ENCODE measurements at regions not wholly inside any gene's neighbourhood (a gene's known extent, or its start where the extent isn't known, plus 50 kb on each side); places are given as distances from the start of the nearest gene placed in this dataset.

- Mint-ChIP-seq H3K36me3 (no peaks in the 10 kb centered on the region), H3K4me1 (no peaks in the 10 kb centered on the region), H3K27ac (no peak overlapping the region), H3K27me3 (no peaks in the 10 kb centered on the region), H3K4me3 (no peak overlapping the region), H3K9me3 (peaks cover 5% of the 10 kb centered on the region)
Measured at GRCh38 chr2:223107825-223108224, 55.8 kb downstream of the KCNE4 start.

DNA sequence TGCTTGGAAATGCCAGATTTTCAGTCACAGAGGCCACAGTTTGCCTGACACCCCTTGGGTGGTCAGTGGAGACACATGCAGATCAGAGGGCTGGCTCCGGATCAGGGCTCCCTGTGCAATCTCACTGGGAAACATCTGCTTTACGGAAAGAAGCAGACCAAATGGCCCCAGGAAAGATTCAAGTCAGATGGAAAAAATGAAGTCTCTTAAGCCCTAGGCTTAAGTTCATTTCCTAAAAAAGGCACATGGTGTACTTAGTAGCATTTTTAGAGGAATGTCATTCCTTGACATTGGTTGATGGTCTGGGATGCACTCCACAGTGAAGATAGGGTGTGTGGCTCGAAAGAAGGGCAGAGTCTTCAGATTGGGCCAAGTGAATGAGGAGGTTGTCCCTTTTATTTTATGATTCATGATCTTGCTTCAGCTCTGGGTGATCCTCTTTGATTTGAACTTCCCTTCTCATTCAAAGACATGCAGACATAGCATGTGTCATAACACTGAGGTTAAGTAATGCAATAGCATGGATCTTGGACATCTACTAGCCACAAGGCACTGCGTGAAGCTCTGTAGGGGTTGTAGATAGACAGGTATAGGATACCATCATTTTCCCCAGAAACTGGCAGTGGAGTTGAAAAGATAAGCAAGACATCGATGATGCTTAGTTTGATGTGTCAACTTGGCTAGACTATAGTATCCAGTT is 56.5 kb downstream of the KCNE4 start:
- peaks cover 2% of the 10 kb centered on the region for H3K27me3 Mint-ChIP-seq

GRCh38 chr2:223109341-223109740 is 57.4 kb downstream of the KCNE4 start:
- Mint-ChIP-seq H3K36me3 (no peaks in the 10 kb centered on the region), H3K4me3 (no peak overlapping the region), H3K9me3 (peaks cover 5% of the 10 kb centered on the region), H3K4me1 (no peaks in the 10 kb centered on the region), H3K27ac (no peak overlapping the region), H3K27me3 (peaks cover 2% of the 10 kb centered on the region)

More for the DNA sequence above, 56.5 kb downstream of the KCNE4 start:
- Mint-ChIP-seq H3K36me3 (no peaks in the 10 kb centered on the region), H3K9me3 (peaks cover 5% of the 10 kb centered on the region), H3K4me1 (no peaks in the 10 kb centered on the region), H3K27ac (no peak overlapping the region), H3K4me3 (no peak overlapping the region)

DNA sequence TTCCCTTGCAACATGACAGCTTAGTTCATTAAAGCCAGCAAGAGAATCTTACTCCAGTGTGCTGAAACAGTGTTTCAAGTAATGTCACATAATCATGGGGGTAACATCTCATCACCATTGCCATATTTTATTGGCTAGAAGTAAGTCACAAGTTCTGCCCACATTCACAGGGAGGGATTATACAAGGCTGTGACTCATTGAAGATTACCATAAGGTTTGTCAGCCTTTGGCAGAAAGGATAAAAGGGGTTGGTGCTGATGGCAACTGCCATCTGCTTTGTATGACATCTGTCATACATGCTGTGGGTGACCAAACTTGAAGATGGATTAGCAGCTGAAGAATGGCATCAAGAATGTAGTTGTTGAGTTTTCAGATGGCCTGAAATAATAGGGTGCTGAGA is 61.2 kb downstream of the KCNE4 start:
- no peaks in the 10 kb centered on the region for H3K36me3 Mint-ChIP-seq
- H3K4me1 Mint-ChIP-seq, result no peaks in the 10 kb centered on the region
- H3K27me3 Mint-ChIP-seq, result peaks cover 2% of the 10 kb centered on the region
- no peak overlapping the region for H3K27ac Mint-ChIP-seq
- H3K4me3 Mint-ChIP-seq, result no peak overlapping the region
- peaks cover 5% of the 10 kb centered on the region for H3K9me3 Mint-ChIP-seq

DNA sequence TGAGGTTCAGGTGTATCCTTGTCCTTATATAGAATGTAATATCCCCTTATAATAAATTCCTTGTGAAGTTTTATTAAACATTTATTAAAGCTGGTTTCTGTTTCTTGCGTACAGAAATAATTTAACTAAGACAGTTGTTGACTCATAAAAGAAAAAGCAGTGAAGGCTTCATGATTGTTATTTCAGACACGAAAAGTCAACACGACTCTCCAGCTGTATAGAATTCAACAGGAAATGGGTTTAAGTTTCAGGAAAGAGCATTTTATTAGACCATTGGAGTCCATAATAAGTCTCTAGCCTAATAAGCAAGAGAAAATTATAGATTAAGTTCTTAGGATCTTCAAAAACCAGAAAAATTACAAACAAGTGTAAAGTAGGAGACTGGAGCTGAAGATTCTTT is 62.2 kb downstream of the KCNE4 start:
- H3K27me3 Mint-ChIP-seq, result peaks cover 2% of the 10 kb centered on the region
- no peaks in the 10 kb centered on the region for H3K4me1 Mint-ChIP-seq
- peaks cover 5% of the 10 kb centered on the region for H3K9me3 Mint-ChIP-seq
- H3K4me3 Mint-ChIP-seq, result no peak overlapping the region
- H3K36me3 Mint-ChIP-seq, result no peaks in the 10 kb centered on the region
- no peak overlapping the region for H3K27ac Mint-ChIP-seq

GRCh38 chr2:223114917-223115316 is 62.9 kb downstream of the KCNE4 start:
- H3K9me3 Mint-ChIP-seq, result peaks cover 5% of the 10 kb centered on the region
- no peak overlapping the region for H3K4me3 Mint-ChIP-seq
- no peaks in the 10 kb centered on the region for H3K36me3 Mint-ChIP-seq
- H3K27ac Mint-ChIP-seq, result no peak overlapping the region
- no peaks in the 10 kb centered on the region for H3K4me1 Mint-ChIP-seq
- H3K27me3 Mint-ChIP-seq, result peaks cover 2% of the 10 kb centered on the region

GRCh38 chr2:223117533-223117932 is 65.5 kb downstream of the KCNE4 start:
- Mint-ChIP-seq H3K27ac (no peak overlapping the region), H3K9me3 (no peaks in the 10 kb centered on the region), H3K4me3 (no peak overlapping the region), H3K36me3 (no peaks in the 10 kb centered on the region), H3K4me1 (no peaks in the 10 kb centered on the region), H3K27me3 (peaks cover 3% of the 10 kb centered on the region)

- Mint-ChIP-seq H3K36me3 (no peaks in the 10 kb centered on the region), H3K9me3 (no peaks in the 10 kb centered on the region), H3K4me1 (no peaks in the 10 kb centered on the region), H3K4me3 (no peak overlapping the region), H3K27ac (no peak overlapping the region), H3K27me3 (peaks cover 2% of the 10 kb centered on the region)
Measured at GRCh38 chr2:223121283-223121682, 69.3 kb downstream of the KCNE4 start.

- Mint-ChIP-seq H3K27ac (no peak overlapping the region), H3K4me3 (no peak overlapping the region), H3K27me3 (peaks cover 2% of the 10 kb centered on the region), H3K4me1 (no peaks in the 10 kb centered on the region), H3K9me3 (no peaks in the 10 kb centered on the region), H3K36me3 (no peaks in the 10 kb centered on the region)
Measured at GRCh38 chr2:223122781-223123180, 70.8 kb downstream of the KCNE4 start.

DNA sequence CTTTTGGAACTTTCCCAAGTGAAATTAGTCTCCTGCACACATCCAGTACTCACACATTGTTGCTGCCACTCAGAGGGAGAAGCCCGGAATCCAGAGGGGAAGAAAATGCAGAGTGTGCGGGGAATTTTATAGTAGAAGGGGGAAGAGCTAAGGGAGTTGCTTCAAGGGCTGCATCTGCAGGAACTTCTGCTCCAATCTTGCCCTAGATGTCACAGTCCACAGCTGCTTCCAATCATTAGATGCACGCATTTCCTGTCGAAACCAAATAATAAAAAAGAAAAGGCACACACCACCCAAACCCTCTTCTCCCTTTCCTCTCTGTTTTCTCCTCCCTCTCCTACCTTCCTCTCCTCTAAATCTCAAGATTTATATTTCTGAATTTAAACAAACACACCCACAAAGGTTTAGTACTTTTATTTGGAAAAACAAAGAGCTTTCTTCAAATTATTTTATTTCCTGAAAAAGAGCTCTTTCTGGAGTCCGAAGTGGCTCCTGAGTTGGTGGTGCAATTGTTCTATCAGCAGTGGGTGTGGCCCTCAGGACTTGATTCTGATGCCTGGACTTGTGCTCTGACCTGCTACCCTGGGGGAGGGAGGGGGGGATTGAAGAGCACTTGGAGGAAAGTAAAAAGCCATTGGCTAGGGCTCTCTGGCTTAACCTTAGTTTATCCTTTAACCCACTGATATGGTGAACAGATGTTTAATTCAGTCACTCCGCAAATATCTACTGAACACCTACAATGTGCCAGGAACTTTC is 72.0 kb downstream of the KCNE4 start:
- H3K9me3 Mint-ChIP-seq, result no peaks in the 10 kb centered on the region
- H3K4me1 Mint-ChIP-seq, result no peaks in the 10 kb centered on the region
- peaks cover 2% of the 10 kb centered on the region for H3K27me3 Mint-ChIP-seq
- H3K36me3 Mint-ChIP-seq, result no peaks in the 10 kb centered on the region
- H3K27ac Mint-ChIP-seq, result no peak overlapping the region
- H3K4me3 Mint-ChIP-seq, result no peak overlapping the region

GRCh38 chr2:223141606-223142005 is 89.6 kb downstream of the KCNE4 start:
- H3K9me3 Mint-ChIP-seq, result no peaks in the 10 kb centered on the region

GRCh38 chr2:223142118-223142517 is 90.1 kb downstream of the KCNE4 start:
- H3K4me3 Mint-ChIP-seq, result no peak overlapping the region
- no peaks in the 10 kb centered on the region for H3K9me3 Mint-ChIP-seq

More at GRCh38 chr2:223141606-223142005, 89.6 kb downstream of the KCNE4 start:
- H3K27me3 Mint-ChIP-seq, result no peaks in the 10 kb centered on the region
- no peaks in the 10 kb centered on the region for H3K36me3 Mint-ChIP-seq
- H3K27ac Mint-ChIP-seq, result no peak overlapping the region
- no peaks in the 10 kb centered on the region for H3K4me1 Mint-ChIP-seq
- H3K4me3 Mint-ChIP-seq, result no peak overlapping the region

GRCh38 chr2:223147431-223147830 is 95.4 kb downstream of the KCNE4 start:
- H3K9me3 Mint-ChIP-seq, result no peaks in the 10 kb centered on the region
- no peaks in the 10 kb centered on the region for H3K4me1 Mint-ChIP-seq
- H3K27ac Mint-ChIP-seq, result no peak overlapping the region
- H3K4me3 Mint-ChIP-seq, result no peak overlapping the region
- H3K36me3 Mint-ChIP-seq, result no peaks in the 10 kb centered on the region
- no peaks in the 10 kb centered on the region for H3K27me3 Mint-ChIP-seq

More at GRCh38 chr2:223142118-223142517, 90.1 kb downstream of the KCNE4 start:
- H3K4me1 Mint-ChIP-seq, result no peaks in the 10 kb centered on the region
- H3K27ac Mint-ChIP-seq, result no peak overlapping the region
- no peaks in the 10 kb centered on the region for H3K36me3 Mint-ChIP-seq
- H3K27me3 Mint-ChIP-seq, result no peaks in the 10 kb centered on the region

DNA sequence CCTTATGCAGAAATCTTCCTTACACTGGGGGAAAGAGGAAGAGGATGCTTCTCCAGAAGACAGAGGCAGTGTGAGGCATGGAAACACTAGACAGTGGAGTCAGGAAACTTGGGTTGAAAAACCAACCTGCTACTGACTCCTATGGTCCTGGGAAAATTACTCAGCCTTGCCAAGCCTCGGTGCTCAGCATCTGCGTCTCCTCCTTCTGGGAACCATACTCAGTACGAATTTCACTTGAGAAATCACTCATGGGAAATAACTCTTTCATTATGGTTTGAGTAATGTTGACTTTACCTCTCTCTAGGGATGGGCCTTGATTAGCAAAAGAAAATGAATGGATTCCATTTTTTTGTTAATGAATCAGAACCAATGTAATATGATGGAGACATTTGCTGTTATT is 96.5 kb downstream of the KCNE4 start:
- no peaks in the 10 kb centered on the region for H3K36me3 Mint-ChIP-seq

GRCh38 chr2:223155956-223156355 is 104.0 kb downstream of the KCNE4 start:
- Mint-ChIP-seq H3K27me3 (no peaks in the 10 kb centered on the region), H3K4me1 (no peaks in the 10 kb centered on the region), H3K36me3 (no peaks in the 10 kb centered on the region), H3K27ac (no peak overlapping the region), H3K9me3 (no peaks in the 10 kb centered on the region), H3K4me3 (no peak overlapping the region)

More for the DNA sequence above, 96.5 kb downstream of the KCNE4 start:
- Mint-ChIP-seq H3K27me3 (no peaks in the 10 kb centered on the region), H3K4me3 (no peak overlapping the region), H3K27ac (no peak overlapping the region), H3K9me3 (no peaks in the 10 kb centered on the region), H3K4me1 (no peaks in the 10 kb centered on the region)

DNA sequence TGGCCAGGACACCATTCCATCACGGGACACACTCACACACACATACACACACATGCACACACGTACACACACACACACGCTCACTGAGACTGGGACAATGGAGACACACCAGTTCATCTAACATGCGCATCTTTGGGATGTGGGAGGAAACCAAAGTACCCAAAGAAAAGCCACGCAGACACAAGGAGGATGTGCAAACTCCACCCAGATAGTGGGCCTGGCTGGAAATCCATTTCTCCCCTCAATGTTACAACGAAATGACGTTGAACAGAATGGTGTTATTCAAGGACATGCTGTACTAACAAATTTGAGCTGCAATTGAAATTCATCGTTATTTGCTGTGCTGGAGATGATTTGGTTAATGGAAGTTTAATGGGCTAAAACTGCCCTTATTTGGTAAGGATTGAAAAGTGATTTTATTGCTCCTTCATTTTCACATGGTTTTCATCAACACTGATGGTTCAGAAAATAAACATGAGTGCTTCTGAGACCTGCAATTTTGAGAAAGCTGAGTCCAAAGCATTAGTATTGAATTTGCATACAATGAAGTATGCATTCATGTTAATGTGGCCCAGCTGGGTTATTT is 110.0 kb downstream of the KCNE4 start:
- no peaks in the 10 kb centered on the region for H3K36me3 Mint-ChIP-seq
- H3K4me3 Mint-ChIP-seq, result no peak overlapping the region
- no peaks in the 10 kb centered on the region for H3K27me3 Mint-ChIP-seq
- H3K27ac Mint-ChIP-seq, result no peak overlapping the region
- H3K4me1 Mint-ChIP-seq, result no peaks in the 10 kb centered on the region
- H3K9me3 Mint-ChIP-seq, result peaks cover 4% of the 10 kb centered on the region
